ACC112 (cell line): ENCODE measurements at regions not wholly inside any gene's neighbourhood (a gene's known extent, or its start where the extent isn't known, plus 50 kb on each side); places are given as distances from the start of the nearest gene placed in this dataset.
"Not testable (repeated sequence)": the region's sequence is repeated elsewhere in the genome, so short reads cannot be mapped to it uniquely, and the experiment has no call there.

Source experiments
- H2AFZ ChIP-seq: fragments of 200-600 bp; sonication (generic); one replicate; pipeline ENCODE4 v1.6.0; 2017; ENCODE audit warnings: antibody characterized with exemption, low read length; ENCODE audit not compliant: unreplicated experiment
- H3K27ac ChIP-seq: fragments of 200-600 bp; sonication (generic); 2 replicates; pipeline ENCODE4 v1.5.1; 2014; ENCODE audit warnings: low read depth, mild to moderate bottlenecking, antibody characterized with exemption, low read length, moderate library complexity
- H3K27me3 ChIP-seq: fragments of 200-600 bp; sonication (generic); 2 replicates; pipeline ENCODE4 v1.6.1; 2014; ENCODE audit warnings: mild to moderate bottlenecking, antibody characterized with exemption, low read length, moderate library complexity, mixed read lengths; ENCODE audit not compliant: insufficient read depth
- H3K36me3 ChIP-seq: fragments of 200-600 bp; sonication (generic); 2 replicates; pipeline ENCODE4 v1.6.1; 2016; ENCODE audit warnings: mild to moderate bottlenecking, antibody characterized with exemption, low read length, moderate library complexity, mixed read lengths; ENCODE audit not compliant: insufficient read depth
- H3K4me1 ChIP-seq: fragments of 200-600 bp; sonication (generic); one replicate; pipeline ENCODE4 v1.6.1; 2016; ENCODE audit warnings: low read length, mixed read lengths; ENCODE audit not compliant: insufficient read depth, unreplicated experiment, control insufficient read depth
- H3K4me3 ChIP-seq: fragments of 200-600 bp; sonication (generic); 2 replicates; pipeline ENCODE4 v1.5.1; 2014; ENCODE audit warnings: mild to moderate bottlenecking, low read depth, low read length
- H3K79me2 ChIP-seq: fragments of 200-600 bp; sonication (generic); one replicate; pipeline ENCODE4 v1.6.0; 2016; ENCODE audit warnings: low read length; ENCODE audit not compliant: control insufficient read depth, unreplicated experiment, insufficient read depth

GRCh38 chrX:3785822-3786221 is 72.4 kb upstream of the PRKX start:
- H2AFZ ChIP-seq, H3K36me3 ChIP-seq, H3K4me1 ChIP-seq, H3K4me3 ChIP-seq, H3K27ac ChIP-seq, H3K79me2 ChIP-seq: not testable (repeated sequence)
- H3K27me3 ChIP-seq, result peaks cover 69% of the 10 kb centered on the region

GRCh38 chrX:3780564-3780963 is 67.1 kb upstream of the PRKX start:
- H3K4me3 ChIP-seq, result no peak overlapping the region
- no peak overlapping the region for H3K27ac ChIP-seq
- H3K79me2 ChIP-seq, result no peaks in the 10 kb centered on the region
- H3K4me1 ChIP-seq, result no peaks in the 10 kb centered on the region
- peaks cover 43% of the 10 kb centered on the region for H3K27me3 ChIP-seq
- H3K36me3 ChIP-seq, result no peaks in the 10 kb centered on the region
- no peak overlapping the region for H2AFZ ChIP-seq

GRCh38 chrX:3779546-3779945 is 66.1 kb upstream of the PRKX start:
- Histone ChIP-seq H3K79me2 (no peaks in the 10 kb centered on the region), H3K4me3 (no peak overlapping the region), H3K36me3 (no peaks in the 10 kb centered on the region), H3K4me1 (no peaks in the 10 kb centered on the region), H3K27me3 (peaks cover 37% of the 10 kb centered on the region), H2AFZ (no peak overlapping the region), H3K27ac (no peak overlapping the region)

DNA sequence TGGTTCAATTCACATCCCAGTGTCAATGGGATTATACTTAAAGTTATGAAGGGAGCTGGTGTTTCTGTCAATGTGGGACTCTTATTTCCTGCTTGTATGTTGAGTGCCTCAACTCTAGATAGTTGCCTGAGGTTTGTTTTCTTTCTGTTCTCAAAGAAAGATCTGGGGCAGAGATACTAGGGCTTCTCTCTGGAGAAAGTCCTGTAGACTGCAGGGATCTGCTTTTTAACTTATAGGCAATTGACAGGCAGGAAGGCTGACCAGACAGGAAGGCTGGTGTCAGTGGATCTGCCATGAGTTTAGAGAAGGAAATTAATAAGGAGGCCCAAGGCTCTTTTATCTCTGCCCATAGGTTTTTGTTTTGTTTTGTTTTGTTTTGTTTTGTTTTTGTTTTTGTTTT is 64.0 kb upstream of the PRKX start:
- Histone ChIP-seq H3K27me3 (peaks cover 23% of the 10 kb centered on the region), H3K27ac (no peak overlapping the region), H3K36me3 (no peaks in the 10 kb centered on the region), H3K4me1 (no peaks in the 10 kb centered on the region), H3K79me2 (no peaks in the 10 kb centered on the region), H2AFZ (no peak overlapping the region), H3K4me3 (no peak overlapping the region)

DNA sequence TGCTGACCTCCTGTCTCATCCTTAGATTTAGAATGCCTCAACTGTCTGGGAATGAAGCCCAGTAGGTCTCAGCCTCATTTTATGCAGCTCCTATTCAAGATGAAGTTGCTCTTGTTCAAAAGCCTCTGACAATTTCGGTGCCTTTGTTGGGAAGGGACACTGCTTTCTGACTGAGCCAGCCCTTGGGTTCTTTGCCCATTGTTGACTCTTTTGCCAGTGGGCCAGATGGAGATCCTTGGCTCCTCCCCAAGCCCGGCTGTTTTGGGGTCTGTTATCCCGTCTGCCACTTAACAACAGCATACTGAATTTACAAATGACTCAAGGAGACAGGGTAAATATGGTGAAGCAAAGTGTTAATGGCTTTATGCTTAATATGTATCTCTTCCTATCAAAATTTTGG is 58.3 kb upstream of the PRKX start:
- Histone ChIP-seq H3K4me1 (no peaks in the 10 kb centered on the region), H3K36me3 (no peaks in the 10 kb centered on the region), H3K27me3 (peaks cover 5% of the 10 kb centered on the region; the same call in 1 of the 2 replicates), H3K79me2 (no peaks in the 10 kb centered on the region), H3K27ac (no peak overlapping the region), H3K4me3 (no peak overlapping the region), H2AFZ (no peak overlapping the region)

DNA sequence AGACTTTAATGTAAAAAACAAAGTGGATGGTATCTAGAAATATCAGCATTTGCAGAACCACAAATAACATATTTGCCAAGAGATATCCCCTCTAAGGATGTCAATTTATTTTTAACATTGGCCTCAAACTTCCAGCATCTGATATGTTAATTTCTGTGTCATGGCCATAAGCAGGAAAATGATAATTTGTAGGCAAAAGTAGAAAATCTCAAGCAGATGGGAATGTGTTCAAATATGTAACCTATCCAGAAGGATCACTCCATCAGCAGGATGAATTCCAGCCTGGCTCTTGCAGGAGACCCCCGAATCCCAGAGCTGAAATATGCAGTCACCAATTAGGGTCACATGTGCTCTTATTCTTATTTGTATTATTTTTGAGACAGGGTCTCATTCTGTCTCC is 55.4 kb upstream of the PRKX start:
- Histone ChIP-seq H3K4me1 (no peaks in the 10 kb centered on the region), H3K79me2 (no peaks in the 10 kb centered on the region), H3K36me3 (no peaks in the 10 kb centered on the region), H3K27ac (no peak overlapping the region), H2AFZ (no peak overlapping the region), H3K27me3 (peaks cover 5% of the 10 kb centered on the region; the same call in 1 of the 2 replicates), H3K4me3 (no peak overlapping the region)
